Rectal smooth muscle tissue (tissue), 1 donor: ENCODE measurements at regions not wholly inside any gene's neighbourhood (a gene's known extent, or its start where the extent isn't known, plus 50 kb on each side); places are given as distances from the start of the nearest gene placed in this dataset.

ENCODE experiments used
- H3K27ac ChIP-seq: one replicate; pipeline ENCODE4 v1.7.0; 2013; ENCODE audit warnings: low read depth, low read length, inconsistent platforms
- H3K27me3 ChIP-seq: one replicate; pipeline ENCODE4 v1.7.0; 2013; ENCODE audit warnings: low read length; ENCODE audit not compliant: control insufficient read depth, insufficient read depth
- H3K36me3 ChIP-seq: one replicate; pipeline ENCODE4 v1.7.0; 2013; ENCODE audit warnings: low read length; ENCODE audit not compliant: control insufficient read depth, insufficient read depth
- H3K4me1 ChIP-seq: one replicate; pipeline ENCODE4 v1.7.0; 2013; ENCODE audit warnings: low read length; ENCODE audit not compliant: control insufficient read depth, insufficient read depth
- H3K4me3 ChIP-seq: one replicate; pipeline ENCODE4 v1.7.0; 2013; ENCODE audit warnings: low read length
- H3K9ac ChIP-seq: one replicate; pipeline ENCODE4 v1.7.0; 2013; ENCODE audit warnings: low read length

DNA sequence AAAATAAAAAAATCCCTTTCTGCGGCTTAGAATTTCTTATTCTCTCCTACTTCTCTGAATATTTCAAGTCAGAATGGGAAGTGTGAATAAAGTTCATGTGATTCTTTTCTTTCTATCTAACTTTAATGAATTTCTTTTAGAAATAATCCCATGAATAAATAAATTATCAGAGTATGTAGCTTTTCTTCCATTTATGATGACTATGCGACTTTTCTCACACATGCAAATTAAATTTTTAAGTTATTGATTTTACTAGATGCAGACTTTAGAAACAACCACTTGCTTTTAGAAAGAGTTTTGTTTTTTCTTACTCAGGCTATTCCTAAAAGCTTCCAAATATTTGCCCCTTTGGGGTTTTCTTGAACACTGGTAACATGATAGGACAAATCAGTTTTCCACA, 477.7 kb upstream of the AGTR1 start:
- H3K36me3 ChIP-seq: no peaks in the 10 kb centered on the region
- no peak overlapping the region for H3K9ac ChIP-seq
- H3K4me1 ChIP-seq: no peaks in the 10 kb centered on the region
- H3K27ac ChIP-seq: no peak overlapping the region
- no peaks in the 10 kb centered on the region for H3K27me3 ChIP-seq
- H3K4me3 ChIP-seq: no peak overlapping the region

DNA sequence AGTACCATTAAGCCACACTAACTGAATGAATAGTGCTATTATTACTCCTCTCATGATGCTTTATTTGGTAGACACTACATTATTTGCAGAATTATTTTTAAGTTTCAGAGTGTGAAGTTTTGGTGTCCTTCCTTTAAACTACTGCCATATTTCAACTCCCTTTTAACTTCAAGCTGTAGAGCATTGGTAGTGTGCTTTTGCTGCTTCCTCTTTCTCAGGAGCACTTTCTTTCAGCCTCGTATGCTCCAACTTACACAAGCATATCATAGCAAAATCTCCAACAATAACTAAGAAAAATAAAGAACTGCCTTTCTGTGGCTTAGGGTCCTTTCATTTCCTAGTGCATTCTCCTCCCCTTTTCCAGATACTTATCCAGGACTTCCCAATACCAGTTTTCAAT, 476.4 kb upstream of the AGTR1 start:
- H3K9ac ChIP-seq: no peak overlapping the region
- H3K4me3 ChIP-seq: no peak overlapping the region
- H3K27ac ChIP-seq: no peak overlapping the region
- no peaks in the 10 kb centered on the region for H3K27me3 ChIP-seq
- no peaks in the 10 kb centered on the region for H3K4me1 ChIP-seq
- H3K36me3 ChIP-seq: no peaks in the 10 kb centered on the region

DNA sequence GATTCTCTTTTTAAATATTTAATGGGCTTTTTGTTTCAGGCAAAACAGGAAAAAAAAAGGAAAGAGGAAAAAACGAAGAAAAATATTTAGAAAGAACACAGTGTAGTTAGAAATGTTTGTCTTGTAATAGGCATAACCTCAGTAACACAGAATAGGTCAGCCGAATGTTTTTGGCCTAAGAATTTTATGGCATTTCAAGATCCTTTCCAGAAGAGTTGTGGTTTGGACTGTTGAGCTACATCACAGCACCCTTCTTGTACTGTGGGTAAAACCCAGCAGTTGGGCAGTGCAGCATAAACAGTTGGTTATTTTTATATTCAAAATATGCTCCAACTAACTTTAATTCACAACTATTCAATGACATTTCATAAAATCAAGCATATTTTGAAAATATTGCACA, 474.4 kb upstream of the AGTR1 start:
- Histone ChIP-seq H3K27me3 (no peaks in the 10 kb centered on the region), H3K9ac (no peak overlapping the region), H3K27ac (no peak overlapping the region), H3K4me3 (no peak overlapping the region), H3K36me3 (no peaks in the 10 kb centered on the region), H3K4me1 (no peaks in the 10 kb centered on the region)

DNA sequence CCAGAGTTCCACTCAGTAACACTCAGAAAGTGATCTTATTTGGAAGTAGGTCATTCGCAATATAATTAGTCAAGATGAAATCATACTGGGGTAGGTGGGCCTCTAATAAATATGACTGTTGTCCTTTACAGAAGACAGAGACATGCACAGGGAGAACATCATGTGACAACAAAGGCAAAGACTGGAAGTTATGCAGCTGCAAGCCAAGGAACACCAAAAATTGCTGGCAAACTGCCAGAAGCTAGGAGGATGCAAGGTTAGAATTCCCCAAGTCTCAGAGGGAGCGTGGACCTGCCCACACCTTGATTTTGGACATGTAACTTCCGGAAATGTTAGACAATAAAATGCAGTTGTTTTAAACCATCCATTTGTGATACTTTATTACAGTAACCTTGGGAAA, 471.5 kb upstream of the AGTR1 start:
- no peaks in the 10 kb centered on the region for H3K36me3 ChIP-seq
- H3K9ac ChIP-seq: no peak overlapping the region
- no peak overlapping the region for H3K4me3 ChIP-seq
- H3K27ac ChIP-seq: no peak overlapping the region
- H3K27me3 ChIP-seq: no peaks in the 10 kb centered on the region
- H3K4me1 ChIP-seq: no peaks in the 10 kb centered on the region

DNA sequence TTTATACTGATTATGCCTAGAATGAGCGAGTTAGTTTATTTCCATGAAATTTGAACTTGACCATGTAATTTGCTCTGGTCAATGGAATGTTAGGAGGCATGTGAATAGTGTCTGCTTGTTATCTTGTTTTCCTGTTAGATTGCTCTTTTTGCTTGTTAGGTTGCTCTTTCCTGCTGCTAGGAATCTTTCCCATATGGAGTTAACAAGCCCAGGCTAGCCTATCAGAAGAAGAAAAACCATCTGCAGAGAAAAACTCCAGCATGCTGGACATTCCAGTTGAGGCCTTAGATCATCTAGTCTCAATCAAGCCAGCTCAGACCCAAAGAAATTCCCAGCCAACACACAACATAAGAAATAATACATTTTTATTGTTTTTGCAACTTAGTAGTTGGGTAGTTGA, 470.2 kb upstream of the AGTR1 start:
- Histone ChIP-seq H3K9ac (no peak overlapping the region), H3K36me3 (no peaks in the 10 kb centered on the region), H3K4me3 (no peak overlapping the region), H3K4me1 (no peaks in the 10 kb centered on the region), H3K27me3 (no peaks in the 10 kb centered on the region), H3K27ac (no peak overlapping the region)

DNA sequence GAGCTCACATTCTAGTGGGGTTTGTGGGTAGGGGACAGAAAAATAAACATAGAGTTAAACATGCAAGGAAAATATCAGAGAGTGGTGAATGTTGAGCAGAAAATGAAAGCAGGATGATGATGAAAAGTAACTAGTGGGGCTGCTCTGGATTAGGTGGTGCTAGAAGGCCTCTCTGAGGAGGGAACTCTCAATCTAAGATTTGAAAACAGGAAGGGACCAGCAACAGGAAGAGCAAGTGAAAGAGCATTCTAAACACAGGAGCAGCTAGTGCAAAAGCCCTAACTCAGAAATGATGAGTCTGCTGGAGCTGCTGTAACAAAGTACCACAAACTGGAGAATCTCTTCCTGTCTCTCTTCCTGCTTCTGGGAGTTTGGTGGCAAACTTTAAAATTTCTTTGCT, 468.6 kb upstream of the AGTR1 start:
- no peak overlapping the region for H3K9ac ChIP-seq
- no peaks in the 10 kb centered on the region for H3K27me3 ChIP-seq
- no peaks in the 10 kb centered on the region for H3K4me1 ChIP-seq
- H3K4me3 ChIP-seq: no peak overlapping the region
- H3K36me3 ChIP-seq: no peaks in the 10 kb centered on the region
- no peak overlapping the region for H3K27ac ChIP-seq

DNA sequence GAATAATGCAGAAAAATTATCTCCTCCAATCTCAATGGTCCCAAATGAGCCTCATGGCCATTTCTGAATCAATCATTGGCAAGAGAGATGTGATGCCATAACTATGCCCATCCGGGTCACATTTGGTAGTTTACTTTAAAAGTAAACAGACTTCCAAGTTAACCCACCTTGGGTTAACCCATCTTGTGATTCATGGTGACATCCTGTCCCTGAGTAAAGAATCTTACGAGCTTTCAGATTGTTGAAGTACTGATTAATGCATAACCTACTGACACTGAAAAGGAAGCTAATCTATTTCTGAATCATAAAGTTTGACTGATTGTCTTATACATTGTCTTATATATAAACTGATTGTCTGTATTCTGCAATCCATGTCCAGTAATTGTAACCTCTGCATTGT, 467.2 kb upstream of the AGTR1 start:
- Histone ChIP-seq H3K4me1 (no peaks in the 10 kb centered on the region), H3K4me3 (no peak overlapping the region), H3K27ac (no peak overlapping the region), H3K36me3 (no peaks in the 10 kb centered on the region), H3K27me3 (no peaks in the 10 kb centered on the region), H3K9ac (no peak overlapping the region)

DNA sequence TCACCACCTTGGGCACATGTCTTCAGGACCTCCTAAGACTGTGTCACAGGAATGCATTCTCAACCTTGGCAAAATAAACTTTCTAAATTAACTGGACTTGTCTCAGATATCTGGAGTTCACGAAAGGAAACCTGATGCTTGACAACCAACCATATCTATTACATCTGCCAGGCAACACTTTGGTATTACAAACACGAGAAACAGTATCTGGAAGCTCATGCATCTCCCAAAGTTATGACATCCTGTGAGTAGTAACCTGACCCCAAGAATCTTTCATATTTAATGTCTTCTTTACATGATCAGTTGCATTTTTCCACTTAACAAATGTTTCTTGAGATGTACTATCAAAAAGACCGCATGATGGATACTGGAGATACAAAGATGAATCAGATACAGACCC, 465.3 kb upstream of the AGTR1 start:
- Histone ChIP-seq H3K27ac (no peak overlapping the region), H3K36me3 (no peaks in the 10 kb centered on the region), H3K27me3 (no peaks in the 10 kb centered on the region), H3K9ac (no peak overlapping the region), H3K4me1 (no peaks in the 10 kb centered on the region), H3K4me3 (no peak overlapping the region)

DNA sequence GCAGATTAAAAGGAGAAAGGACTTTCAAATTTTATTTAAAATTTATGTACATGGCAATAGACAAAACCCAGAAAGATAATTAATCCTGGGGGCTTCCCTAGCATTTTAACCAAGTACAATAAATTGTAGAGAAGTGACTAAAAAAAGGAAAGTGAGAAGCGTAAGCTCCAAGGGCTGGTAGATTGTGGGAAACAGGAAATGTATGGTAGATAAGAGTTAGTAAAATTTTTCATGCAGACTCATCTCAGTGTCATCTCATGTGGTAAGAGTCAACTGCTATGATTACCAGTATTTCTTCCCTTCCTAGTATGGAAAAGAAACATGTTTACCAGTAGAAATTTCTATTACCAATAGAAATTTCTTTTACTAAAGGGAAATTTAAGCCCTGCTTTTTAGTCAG, 464.3 kb upstream of the AGTR1 start:
- Histone ChIP-seq H3K27me3 (no peaks in the 10 kb centered on the region), H3K27ac (no peak overlapping the region), H3K4me3 (no peak overlapping the region), H3K4me1 (no peaks in the 10 kb centered on the region), H3K9ac (no peak overlapping the region), H3K36me3 (no peaks in the 10 kb centered on the region)

DNA sequence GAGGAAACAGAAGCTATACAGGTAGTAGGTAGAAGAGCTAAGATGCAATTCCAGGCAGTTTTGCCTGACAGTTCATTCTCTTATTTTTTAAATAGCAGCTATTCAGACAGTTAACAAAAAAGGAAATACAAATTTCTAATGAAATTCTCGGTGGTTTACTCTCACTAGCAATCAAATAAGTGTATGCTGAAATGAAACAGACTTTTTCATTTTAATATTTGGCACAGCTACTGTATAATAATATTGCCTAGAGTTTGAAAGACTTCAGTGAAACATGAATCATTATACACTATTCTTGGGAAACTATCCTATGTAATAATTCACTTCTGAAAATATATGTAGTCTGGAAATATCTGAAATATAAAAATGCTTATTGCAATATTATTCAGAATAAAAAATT, 463.2 kb upstream of the AGTR1 start:
- Histone ChIP-seq H3K4me3 (no peak overlapping the region), H3K27me3 (no peaks in the 10 kb centered on the region), H3K36me3 (no peaks in the 10 kb centered on the region), H3K9ac (no peak overlapping the region), H3K27ac (no peak overlapping the region), H3K4me1 (no peaks in the 10 kb centered on the region)

DNA sequence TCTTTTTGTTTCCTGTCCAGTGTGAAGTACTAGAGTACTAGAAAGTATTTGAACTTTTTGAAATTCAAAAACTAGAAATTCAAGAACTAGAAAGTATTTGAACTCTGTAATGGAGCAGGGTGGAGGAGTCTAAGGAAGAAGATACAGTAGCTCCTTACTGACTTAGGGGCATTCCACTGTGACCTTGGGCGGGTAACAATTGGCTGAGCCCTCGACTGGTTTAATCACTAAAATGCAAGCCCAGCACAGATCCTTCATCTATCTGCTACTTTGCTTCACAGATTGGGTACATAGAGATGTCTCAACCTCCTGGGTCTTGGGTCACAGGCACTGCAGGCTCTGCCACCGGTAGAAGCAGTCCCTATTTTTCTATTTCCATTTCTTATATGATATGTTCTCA, 462.1 kb upstream of the AGTR1 start:
- Histone ChIP-seq H3K4me1 (no peaks in the 10 kb centered on the region), H3K27ac (no peak overlapping the region), H3K4me3 (no peak overlapping the region), H3K27me3 (no peaks in the 10 kb centered on the region), H3K36me3 (no peaks in the 10 kb centered on the region), H3K9ac (no peak overlapping the region)

DNA sequence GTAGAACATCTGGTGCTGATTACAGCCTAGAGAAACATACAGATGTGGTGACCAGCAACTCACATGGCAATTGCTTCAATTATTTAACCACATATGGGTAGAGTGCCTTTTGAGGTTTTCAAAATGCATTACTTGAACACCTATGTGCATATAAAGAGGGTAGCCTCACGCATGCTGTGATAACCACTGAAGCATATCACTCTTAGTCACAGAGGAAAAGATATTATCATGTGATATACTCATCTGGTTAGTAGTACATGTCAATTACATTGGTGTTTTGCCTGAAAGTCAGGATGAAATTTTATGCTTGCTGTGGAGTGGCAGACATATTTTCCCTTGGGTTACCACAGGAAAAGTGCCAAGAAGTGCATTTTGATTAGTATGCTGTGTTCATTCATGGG, 459.3 kb upstream of the AGTR1 start:
- Histone ChIP-seq H3K9ac (no peak overlapping the region), H3K36me3 (no peaks in the 10 kb centered on the region), H3K4me3 (no peak overlapping the region), H3K27me3 (no peaks in the 10 kb centered on the region), H3K4me1 (no peaks in the 10 kb centered on the region), H3K27ac (no peak overlapping the region)

DNA sequence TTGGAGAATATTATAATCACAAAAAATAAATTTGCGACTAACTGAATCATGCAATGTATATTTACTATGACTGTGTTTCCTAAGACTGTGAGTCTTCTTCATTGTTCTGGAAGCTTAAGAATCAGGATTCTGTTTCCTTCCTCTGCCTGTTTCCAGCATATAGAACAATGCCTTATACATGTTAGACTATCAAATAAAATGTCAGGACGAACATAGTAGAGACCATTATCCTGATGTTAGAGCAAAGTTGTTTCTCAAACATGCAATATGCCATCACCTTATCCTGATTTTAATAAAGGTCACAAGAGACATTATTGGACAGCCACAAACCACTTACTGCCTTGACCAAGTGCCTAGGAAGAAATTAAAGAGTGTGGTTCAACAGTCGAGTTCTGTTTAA, 457.4 kb upstream of the AGTR1 start:
- Histone ChIP-seq H3K4me3 (no peak overlapping the region), H3K4me1 (no peaks in the 10 kb centered on the region), H3K27me3 (no peaks in the 10 kb centered on the region), H3K27ac (no peak overlapping the region), H3K36me3 (no peaks in the 10 kb centered on the region), H3K9ac (no peak overlapping the region)

DNA sequence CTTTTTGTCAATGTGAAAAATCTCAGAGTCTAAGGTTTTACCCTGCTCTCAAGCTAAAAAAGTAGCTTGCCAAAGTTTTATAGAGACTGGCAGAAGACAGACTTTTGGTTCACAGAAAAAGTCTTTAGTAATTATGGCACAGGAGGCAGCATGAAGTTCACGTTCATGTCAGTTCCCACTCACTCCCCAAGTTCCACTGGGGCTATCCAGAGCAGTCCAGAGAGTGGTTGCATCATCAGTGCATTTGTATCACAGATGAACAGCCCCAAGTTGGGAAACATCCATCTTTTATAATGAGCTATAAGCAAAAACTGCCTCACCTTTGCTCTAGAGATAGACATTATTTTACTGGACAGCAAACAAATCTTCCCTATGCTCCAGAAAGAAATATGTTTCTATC, 454.1 kb upstream of the AGTR1 start:
- no peak overlapping the region for H3K27ac ChIP-seq
- H3K4me1 ChIP-seq: no peaks in the 10 kb centered on the region
- H3K9ac ChIP-seq: no peak overlapping the region
- no peaks in the 10 kb centered on the region for H3K27me3 ChIP-seq
- H3K4me3 ChIP-seq: no peak overlapping the region
- no peaks in the 10 kb centered on the region for H3K36me3 ChIP-seq
